Caki2 (cell line): ENCODE measurements at regions not wholly inside any gene's neighbourhood (a gene's known extent, or its start where the extent isn't known, plus 50 kb on each side); places are given as distances from the start of the nearest gene placed in this dataset.
"Not testable (repeated sequence)": the region's sequence is repeated elsewhere in the genome, so short reads cannot be mapped to it uniquely, and the experiment has no call there.

Experiments used
- DNase-seq: peaks from one replicate; pipeline ENCODE4 v3.0.0-alpha.2; 2015; ENCODE audit warnings: low read depth
- in situ Hi-C: cut with HindIII; loops from 2 replicates; pipeline ENCODE4 v1.10.0; 2016; ENCODE audit warnings: low sequenced_read_pairs, low pct_unique_long_range_greater_than_20kb, mixed read lengths

DNA sequence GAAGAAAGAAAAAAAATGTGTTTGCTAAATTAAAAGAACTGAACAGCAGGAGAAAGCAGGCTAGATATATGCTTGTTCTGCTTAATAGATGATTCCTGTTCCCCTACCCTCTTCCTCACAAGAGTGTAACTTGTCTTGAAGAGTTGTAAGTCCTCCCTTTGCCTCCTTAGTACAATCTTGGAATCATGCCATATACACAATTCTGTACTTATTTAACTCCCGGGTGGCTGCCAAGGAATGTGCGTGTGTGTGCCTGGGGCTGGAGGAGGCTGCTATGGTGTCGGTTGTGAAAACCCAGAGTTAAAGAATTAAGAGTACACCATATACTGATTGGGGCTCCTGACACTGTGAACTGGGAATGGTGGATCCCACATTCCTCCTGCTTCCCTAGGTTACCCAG, 194.2 kb downstream of the SIPA1L2 start:
- no peak for DNase-seq
- in situ Hi-C loops: no loop called here

DNA sequence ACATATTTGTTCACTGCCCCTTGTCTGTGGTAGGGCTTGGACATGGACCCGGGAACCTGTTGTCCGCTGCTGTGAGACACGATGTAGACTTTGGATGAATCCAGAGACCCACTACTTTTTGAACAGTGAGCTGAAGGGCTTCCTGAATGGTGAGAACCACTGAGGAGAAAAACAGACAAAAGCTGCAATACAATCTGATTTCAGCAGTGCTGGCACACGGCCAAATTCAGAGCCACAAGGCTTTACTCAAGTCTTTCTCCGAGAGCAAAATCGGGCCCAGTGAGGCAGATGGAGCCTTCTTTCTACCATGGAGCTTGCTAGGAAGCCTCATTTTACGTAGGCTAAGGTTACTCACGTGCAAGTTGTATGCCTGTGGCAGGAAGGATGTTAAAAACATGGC, 197.6 kb downstream of the SIPA1L2 start:
- DNase-seq: no peak
- in situ Hi-C loops: no loop called here

DNA sequence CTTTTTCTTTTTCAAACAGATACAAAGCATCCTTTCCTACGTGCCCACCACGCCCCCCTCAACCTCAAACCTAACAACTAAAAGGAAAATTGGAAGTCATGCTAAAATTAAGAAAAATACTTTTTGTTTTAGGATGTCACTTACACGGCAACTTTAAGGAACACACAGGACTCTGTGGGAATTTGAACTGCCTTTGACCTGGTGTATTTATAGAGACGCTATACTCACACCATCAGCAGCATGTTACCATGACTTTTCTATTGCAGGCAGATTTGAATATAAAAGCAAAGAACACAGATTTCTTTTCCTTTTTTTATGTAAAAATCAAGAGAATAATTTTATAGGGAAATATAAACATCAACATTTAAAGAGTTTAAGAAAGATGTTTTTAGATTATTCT, 198.2 kb downstream of the SIPA1L2 start:
- in situ Hi-C loops: no loop called here
- no peak for DNase-seq

DNA sequence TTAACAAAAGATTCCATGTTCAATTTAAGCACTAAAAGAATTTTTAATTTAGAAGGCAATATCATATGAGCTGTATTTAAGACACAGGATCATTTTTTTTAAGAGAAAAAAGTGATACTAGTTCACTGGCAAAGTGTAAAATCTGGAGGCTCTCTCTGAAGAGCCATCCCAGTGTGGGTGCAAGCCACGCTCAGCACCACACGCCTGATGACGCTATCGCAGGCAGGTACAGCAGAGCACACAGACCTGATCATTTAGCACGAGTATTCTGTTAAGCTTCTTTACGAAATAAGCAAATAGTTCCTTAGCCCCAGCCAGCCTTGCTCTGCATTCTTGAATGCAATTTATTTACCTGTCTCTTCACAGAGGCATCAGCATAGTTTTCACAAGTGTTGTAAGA, 198.6 kb downstream of the SIPA1L2 start:
- in situ Hi-C loops: no loop called here

DNA sequence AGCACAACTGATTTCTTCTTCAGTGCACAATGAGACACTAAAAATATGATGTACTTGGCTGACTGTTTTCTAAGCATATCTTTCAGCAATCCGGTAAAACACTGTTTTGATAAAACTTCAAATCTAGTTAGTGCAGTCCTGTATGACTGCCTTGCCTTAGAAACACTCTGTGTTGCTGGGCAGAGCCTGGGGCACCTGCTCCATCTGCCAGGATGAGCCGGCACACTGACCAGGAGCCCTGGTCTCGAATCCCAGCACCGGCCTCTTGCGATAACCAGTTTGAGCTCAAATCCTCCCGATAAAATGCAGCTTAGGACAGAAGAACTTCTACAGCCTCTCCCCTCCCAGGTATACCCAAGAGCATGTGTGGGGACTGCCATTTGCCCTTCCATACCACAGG, 199.5 kb downstream of the SIPA1L2 start:
- in situ Hi-C loops: no loop called here
- DNase-seq: no peak

More for the DNA sequence above, 198.6 kb downstream of the SIPA1L2 start:
- DNase-seq: no peak

DNA sequence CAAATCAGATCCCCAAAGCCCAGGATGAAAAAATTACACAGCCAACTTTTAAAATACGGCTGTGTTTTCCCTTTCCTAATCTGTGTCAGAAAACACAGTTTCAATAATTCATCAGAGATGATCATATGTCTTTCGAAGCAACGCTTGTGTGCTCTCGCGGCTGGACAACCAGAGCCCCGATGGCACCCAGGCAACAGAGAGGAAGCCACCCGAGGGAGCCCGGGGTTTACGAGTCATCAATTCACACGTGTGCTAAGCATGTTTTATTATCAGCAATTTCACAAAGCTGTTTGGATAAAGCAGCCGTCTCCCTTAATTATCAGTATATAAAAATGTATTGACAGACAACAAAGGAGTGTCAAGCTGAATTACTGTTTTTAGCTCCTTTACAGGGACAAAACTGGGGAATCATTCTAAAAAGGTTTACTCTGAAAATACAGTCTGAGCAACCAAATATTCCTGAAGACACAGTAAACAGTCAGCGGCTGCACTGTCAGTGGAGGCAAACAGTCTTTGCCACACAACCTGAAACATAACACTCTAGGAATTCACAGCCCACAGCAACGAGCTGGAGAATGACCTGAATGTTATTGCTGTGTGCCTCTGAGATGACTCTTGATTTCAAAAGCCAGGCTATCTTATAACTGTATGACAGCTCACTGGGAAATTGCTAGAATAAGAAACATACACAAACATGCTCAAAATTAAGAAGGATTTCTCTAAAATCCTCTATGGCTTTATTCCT, 201.0 kb downstream of the SIPA1L2 start:
- no peak for DNase-seq
- in situ Hi-C loops: no loop called here

DNA sequence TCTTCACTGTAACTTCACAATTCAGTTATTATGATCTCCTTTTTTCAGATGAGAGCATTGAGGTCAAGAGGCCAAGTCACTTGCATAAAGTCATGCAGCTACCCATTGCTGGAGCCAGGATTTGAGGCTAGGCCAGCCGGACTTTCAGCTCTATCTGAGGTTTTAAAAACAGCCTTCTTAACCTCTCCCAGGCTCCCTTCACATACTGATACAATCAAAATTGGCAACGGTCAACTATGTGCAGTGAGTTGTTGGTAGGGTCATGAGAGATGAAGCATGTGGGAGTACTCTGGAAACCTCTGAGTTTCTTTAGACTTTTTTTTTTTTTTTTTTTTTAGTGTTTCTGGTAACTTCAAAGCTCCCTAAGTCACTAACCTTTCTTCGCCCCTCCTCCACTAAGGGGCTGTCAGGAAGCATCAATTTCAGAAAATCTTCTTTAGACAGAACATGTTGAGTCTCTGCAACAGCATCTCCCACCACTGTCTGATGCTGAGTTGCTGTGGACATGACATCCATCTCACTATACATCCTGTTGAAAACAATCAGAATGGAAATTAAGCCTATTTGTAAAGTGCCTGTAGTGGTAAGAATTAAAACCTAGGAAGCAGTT, 201.8 kb downstream of the SIPA1L2 start:
- in situ Hi-C loops: no loop called here
- no peak for DNase-seq

DNA sequence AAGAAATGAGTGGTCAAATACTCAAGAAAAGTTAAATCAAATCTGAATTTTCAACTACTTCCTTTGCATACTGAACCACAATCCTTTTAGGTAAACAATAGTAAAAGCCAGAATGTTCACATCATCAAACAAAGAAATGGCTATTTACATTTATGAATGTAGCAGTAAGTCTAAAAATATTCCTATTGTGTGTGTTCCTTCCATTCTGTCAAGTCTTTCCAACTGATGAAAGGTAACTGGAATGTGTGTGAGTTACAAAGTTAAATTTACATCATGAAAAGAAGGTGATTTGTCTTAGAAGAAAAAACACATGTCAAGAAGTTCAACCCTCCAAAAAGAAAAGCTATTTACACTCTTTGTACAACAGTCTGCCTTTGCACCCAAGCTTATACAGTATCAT, 203.1 kb downstream of the SIPA1L2 start:
- in situ Hi-C loops: no loop called here
- DNase-seq: no peak

DNA sequence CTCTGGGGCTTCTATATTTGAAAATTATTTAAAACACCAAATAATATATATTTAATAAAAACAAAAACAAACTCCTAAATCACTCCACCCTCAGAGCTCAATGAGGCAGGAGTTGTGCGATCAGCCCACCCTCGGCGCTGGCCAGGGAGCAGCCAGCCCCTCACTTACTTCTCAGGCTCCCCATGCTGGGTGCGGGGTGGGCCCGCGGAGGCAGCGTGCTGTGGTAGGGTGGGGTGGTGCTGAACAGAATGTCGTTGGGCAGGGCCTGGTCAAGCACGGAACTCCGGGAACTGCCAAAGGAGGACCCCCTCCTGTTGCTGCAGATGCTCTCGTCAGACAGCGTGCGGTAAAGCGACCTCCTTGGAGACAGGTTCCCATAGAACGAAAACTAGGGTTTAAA, 204.5 kb downstream of the SIPA1L2 start:
- no peak for DNase-seq
- in situ Hi-C loops: no loop called here

DNA sequence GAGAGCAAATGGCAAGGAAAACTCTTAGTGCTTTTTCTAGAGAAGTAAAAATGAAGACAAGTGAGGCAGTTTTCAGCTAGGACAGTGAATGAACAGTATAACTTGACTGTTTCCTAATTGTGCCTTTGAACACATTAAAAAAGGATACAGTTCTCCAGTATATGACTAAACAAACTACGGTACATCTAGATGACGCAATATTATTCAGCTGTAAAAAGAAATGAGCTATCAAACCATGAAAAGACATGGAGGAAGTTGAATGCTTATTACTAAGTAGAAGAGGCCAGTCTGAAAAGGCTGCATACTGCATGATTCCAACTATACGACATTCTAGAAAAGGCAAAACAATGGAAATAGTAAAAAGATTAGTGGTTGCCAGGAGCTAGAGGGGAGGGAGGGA, 206.3 kb downstream of the SIPA1L2 start:
- in situ Hi-C loops: no loop called here
- DNase-seq: no peak

DNA sequence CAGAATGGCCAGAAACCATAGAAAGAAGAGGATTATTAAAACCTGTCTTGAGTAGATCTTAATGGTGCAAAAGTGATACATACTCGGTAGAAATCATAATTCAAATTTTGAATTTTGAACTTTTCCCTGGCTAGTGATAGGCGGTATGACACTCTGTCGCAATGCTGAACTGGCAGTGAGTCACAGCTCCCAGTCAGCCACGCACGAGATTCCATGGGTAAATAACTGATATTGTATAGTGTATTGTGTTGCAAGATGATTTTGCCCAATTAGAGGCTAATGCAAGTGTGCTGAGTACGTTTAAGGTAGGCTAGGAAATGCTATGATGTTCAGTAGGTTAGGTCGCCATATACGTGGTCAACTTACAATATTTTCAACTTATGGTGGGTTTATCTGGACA, 207.0 kb downstream of the SIPA1L2 start:
- DNase-seq: no peak

DNA sequence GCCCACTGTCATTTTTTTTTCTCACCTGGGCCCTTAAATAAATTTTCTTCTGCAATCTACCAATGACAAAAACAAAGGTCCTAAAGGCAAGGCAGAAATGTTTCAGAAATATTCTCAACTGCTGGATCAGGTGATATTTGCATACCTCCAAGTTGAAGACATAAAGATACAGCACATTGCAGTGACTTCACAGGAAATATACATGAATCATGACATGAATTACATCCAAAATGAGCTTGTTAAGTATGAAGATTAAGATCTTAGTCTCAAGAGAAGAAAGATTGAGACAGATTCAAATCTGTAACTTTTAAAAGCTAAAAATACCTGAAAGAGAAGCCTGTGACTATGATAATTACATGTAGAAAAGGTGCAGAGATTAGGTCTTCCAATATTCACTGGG, 207.8 kb downstream of the SIPA1L2 start:
- in situ Hi-C loops: no loop called here
- no peak for DNase-seq

More for the DNA sequence above, 207.0 kb downstream of the SIPA1L2 start:
- in situ Hi-C loops: no loop called here

DNA sequence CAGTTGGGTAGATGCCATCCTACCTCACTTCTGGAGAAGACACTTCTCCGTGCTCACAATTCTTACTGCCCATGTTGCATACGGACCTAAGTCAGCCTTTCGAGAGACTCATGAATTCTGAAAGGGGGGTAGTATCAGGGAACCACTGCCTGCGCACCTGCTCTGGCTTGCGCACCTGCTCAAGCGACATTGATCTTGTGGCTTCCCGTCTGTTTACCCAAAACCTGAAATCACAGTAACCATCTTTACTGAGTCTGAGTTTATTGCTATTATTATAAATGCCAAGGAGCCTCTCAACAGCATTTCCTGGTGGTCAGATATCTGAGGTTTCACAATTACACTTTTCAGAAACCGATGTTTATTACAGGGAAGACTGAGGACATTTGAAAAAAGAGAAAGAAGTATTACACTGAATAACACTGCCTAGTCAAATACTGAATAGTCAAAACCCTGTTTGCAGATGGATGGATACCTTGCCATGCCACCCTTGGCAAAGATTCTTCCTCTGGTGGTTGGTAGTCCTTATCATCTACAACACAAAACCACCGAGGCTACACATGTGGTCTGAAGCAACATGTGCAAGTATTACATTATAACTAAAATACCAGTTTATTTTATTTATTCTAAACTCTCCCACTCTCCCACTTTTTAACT, 208.7 kb downstream of the SIPA1L2 start:
- no peak for DNase-seq
- in situ Hi-C loops: no loop called here

DNA sequence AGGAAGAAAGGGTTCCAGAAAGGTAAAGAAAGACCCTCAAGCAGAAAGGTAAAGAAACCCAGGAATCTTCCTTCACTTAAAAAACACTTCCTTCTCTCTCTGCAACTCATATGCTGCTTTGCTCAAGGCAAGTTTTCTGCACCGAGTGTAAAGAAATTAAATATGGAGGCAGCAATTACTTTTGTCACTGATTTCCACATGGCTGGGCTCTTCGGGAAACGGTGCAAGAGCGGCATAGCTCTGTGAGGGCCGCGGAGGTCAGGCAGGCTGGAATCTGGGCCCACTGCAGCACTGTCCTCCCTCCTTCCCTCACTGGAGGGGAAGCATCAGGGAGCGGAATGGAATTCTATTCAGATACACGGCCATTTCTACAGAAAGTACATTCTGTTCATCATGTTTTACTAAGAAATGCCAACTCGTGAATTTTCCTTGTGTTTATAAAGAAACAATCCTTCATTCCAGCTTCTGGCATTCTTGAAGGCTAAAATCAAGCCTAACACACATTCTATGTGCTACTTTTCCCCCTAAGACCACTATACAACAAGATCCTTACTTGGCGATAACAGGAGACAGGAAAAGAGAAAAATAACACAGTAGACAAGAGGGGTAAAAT, 212.2 kb downstream of the SIPA1L2 start:
- DNase-seq: no peak

DNA sequence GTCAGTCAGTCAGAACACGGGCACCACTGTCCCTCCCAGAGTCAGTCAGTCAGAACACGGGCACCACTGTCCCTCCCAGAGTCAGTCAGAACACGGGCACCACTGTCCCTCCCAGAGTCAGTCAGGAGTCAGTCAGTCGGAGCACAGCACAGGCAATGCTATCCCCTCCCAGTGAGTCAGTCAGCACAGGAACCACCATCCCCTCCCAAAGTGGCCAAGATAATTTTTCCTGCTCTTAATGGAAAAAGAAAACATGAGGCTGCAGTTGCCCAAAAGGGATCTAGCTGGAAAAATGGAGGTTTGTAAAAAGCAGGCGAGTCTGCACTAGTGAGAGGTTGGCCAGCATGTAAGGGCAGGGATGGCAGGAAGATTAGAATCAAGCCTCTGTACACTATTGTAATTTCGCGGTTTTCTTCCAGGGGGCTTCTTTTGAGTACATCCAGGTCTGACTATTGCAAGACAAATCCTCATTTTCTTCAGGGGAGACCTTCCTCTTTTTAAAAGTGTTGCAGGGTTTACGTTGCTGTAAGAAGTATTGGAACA, 213.8 kb downstream of the SIPA1L2 start:
- in situ Hi-C loops: no loop called here
- DNase-seq: peak; percentile 67

More for the DNA sequence above, 212.2 kb downstream of the SIPA1L2 start:
- in situ Hi-C loops: no loop called here

DNA sequence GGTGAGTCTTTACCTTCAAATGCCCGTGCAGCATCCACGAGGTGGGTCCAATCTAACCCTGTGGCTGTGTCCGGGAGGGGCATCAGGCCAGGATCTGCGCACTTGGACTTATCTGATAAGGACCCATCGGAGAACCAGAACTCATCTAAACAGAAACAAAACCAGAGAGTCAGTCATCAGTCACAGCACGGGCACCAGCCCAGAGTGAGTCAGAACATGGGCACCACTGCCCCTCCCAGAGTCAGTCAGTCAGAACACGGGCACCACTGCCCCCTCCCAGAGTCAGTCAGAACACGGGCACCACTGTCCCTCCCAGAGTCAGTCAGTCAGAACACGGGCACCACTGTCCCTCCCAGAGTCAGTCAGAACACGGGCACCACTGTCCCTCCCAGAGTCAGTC, 214.5 kb downstream of the SIPA1L2 start:
- peak; percentile 54 for DNase-seq
- in situ Hi-C loops: not testable (repeated sequence)

DNA sequence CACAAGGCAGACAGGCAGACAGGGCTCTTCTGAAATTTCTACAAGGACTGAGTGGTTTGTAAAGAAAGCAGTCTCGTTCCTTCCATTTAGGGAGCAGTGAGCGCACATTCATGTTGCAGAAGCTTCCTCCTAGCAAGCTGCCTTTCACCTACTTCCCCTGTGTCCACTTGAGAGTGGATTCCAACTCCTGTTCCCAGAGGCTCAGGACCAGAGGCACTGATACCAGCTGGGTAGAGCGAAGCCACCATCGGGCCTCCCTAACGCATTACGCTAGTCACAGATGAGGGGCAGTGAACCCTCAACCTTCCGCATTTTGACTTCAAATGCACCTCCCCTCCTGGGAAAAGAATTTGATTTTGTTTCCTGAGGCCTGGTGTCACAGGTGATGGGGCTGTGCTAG, 215.8 kb downstream of the SIPA1L2 start:
- no peak for DNase-seq
- in situ Hi-C loops: no loop called here

DNA sequence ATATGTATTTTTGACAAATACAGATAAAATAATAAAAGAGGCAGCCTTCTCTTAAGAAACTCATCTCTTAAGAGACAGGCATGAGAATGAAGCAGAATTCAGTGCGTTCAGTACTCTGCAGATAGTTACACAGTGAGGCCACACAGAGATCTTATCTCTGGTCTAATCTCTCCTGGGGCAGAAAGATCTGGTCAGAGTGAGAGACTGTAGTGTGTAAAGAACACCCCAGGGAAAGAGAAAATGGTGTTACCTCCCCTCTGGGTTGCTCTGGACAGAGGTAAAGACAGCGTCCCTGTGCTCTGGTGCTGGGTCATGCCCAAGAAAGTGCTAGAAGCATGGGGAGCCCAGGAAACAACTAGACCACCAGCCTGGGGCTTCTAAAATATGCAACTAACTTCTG, 216.3 kb downstream of the SIPA1L2 start:
- in situ Hi-C loops: no loop called here
- no peak for DNase-seq

DNA sequence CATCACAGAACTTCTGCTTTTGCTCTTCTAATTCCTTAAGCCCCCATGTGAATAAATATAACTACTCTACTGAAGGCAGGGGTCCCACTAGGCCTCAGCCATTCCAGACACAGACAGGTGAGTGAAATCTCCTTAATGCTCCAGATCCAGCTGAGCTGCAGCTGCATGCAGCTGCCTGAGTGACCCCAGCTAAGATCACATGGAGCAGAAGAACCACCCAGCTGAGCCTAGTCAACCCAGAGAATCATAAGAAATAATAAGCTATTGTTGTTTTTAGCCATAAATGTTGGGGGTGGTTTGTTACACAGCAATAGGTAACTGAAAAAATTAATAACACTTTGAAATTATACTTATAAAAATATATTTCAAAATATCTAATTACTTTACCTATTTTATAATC, 220.3 kb downstream of the SIPA1L2 start:
- in situ Hi-C loops: no loop called here
- DNase-seq: no peak
